UCSD-AML1 (cell line): ENCODE measurements at regions not wholly inside any gene's neighbourhood (a gene's known extent, or its start where the extent isn't known, plus 50 kb on each side); places are given as distances from the start of the nearest gene placed in this dataset.

Experiments
- DNase-seq: peaks from one replicate; lab custom pipeline; 2025; ENCODE audit not compliant: unreplicated experiment; lab: John Stamatoyannopoulos, UW

- no peak for DNase-seq
These were observed 85.6 kb downstream of the SNAPC1 start for GRCh38 chr14:61847861-61848260.

GRCh38 chr14:61854898-61855297 lies 92.7 kb downstream of the SNAPC1 start:
- DNase-seq: no peak

- DNase-seq: peak; percentile 28
These were observed 98.2 kb downstream of the SNAPC1 start for GRCh38 chr14:61860294-61860918.

GRCh38 chr14:61861320-61861865 lies 99.2 kb downstream of the SNAPC1 start:
- DNase-seq: no peak

GRCh38 chr14:61864329-61864898 lies 102.2 kb downstream of the SNAPC1 start:
- no peak for DNase-seq

GRCh38 chr14:61866932-61867920 lies 105.0 kb downstream of the SNAPC1 start:
- no peak for DNase-seq

- DNase-seq: no peak
These were observed 106.6 kb downstream of the SNAPC1 start for GRCh38 chr14:61868846-61869245.

- DNase-seq: no peak
These were observed 107.9 kb downstream of the SNAPC1 start for GRCh38 chr14:61870163-61870562.

GRCh38 chr14:61872452-61872851 lies 110.2 kb downstream of the SNAPC1 start:
- DNase-seq: no peak

GRCh38 chr14:61875483-61875882 lies 113.3 kb downstream of the SNAPC1 start:
- no peak for DNase-seq

- no peak for DNase-seq
These were observed 114.3 kb downstream of the SNAPC1 start for GRCh38 chr14:61876362-61877034.

- no peak for DNase-seq
These were observed 114.8 kb downstream of the SNAPC1 start for GRCh38 chr14:61877035-61877390.

GRCh38 chr14:61877768-61878167 lies 115.5 kb downstream of the SNAPC1 start:
- no peak for DNase-seq

GRCh38 chr14:61878931-61879330 lies 116.7 kb downstream of the SNAPC1 start:
- no peak for DNase-seq

- DNase-seq: no peak
These were observed 118.8 kb downstream of the SNAPC1 start for GRCh38 chr14:61881046-61881445.

- no peak for DNase-seq
These were observed 122.5 kb downstream of the SNAPC1 start for GRCh38 chr14:61884711-61885110.

- no peak for DNase-seq
These were observed 123.2 kb downstream of the SNAPC1 start for GRCh38 chr14:61885203-61885961.

- no peak for DNase-seq
These were observed 125.4 kb downstream of the SNAPC1 start for GRCh38 chr14:61887628-61888027.

- DNase-seq: no peak
These were observed 127.7 kb downstream of the SNAPC1 start for GRCh38 chr14:61889914-61890351.

- no peak for DNase-seq
These were observed 128.9 kb downstream of the SNAPC1 start for GRCh38 chr14:61891170-61891569.
